Heart right ventricle (tissue), 16 donors: ENCODE measurements at regions not wholly inside any gene's neighbourhood (a gene's known extent, or its start where the extent isn't known, plus 50 kb on each side); places are given as distances from the start of the nearest gene placed in this dataset.

ENCODE experiments used
- ATAC-seq, 8 donors: fragments of 200-7000 bp; cut with Tn5 transposase; one replicate each; pipeline ENCODE4 v1.9.1; 2020; ENCODE audit warnings: mild to moderate bottlenecking in 8 of 8, moderate library complexity in 8 of 8, moderate number of reproducible peaks in 1 of 8
- DNase-seq, 2 donors: peaks; one replicate each; pipeline ENCODE4 v3.0.0-alpha.2; 2020
- H3K27ac ChIP-seq, 10 donors: fragments of 200-600 bp; sonication (generic) in 2 of 10; one replicate each; pipeline versions ENCODE4 v1.5.0 to v1.8.0; 2020 to 2022; ENCODE audit warnings: mild to moderate bottlenecking in 3 of 10
- H3K27me3 ChIP-seq, 7 donors: fragments of 200-600 bp; one replicate each; pipeline ENCODE4 v1.8.0; 2021 to 2022; ENCODE audit warnings: mild to moderate bottlenecking in 2 of 7
- H3K36me3 ChIP-seq, 9 donors: fragments of 200-600 bp; sonication (generic) in 1 of 9; one replicate each; pipeline versions ENCODE4 v1.5.0 to v1.8.0; 2020 to 2022; ENCODE audit warnings: mild to moderate bottlenecking in 2 of 9
- H3K4me1 ChIP-seq, 9 donors: fragments of 200-600 bp; sonication (generic) in 1 of 9; one replicate each; pipeline versions ENCODE4 v1.5.0 to v1.8.0; 2020 to 2022; ENCODE audit warnings: mild to moderate bottlenecking in 4 of 9
- H3K4me3 ChIP-seq, 10 donors: fragments of 200-600 bp; sonication (generic) in 2 of 10; one replicate each; pipeline versions ENCODE4 v1.5.0 to v1.8.0; 2020 to 2022; ENCODE audit warnings: mild to moderate bottlenecking in 7 of 10, moderate library complexity in 2 of 10
- H3K9me3 ChIP-seq, 11 donors: fragments of 200-600 bp in 10 of 11; sonication (generic) in 2 of 11; one replicate each; pipeline versions ENCODE4 v1.5.0 to v1.8.0; 2013 to 2022; ENCODE audit warnings: mild to moderate bottlenecking in 2 of 11, control low read depth in 1 of 11, moderate library complexity in 1 of 11
- CTCF ChIP-seq, 9 donors: fragments of 200-600 bp; sonication (generic) in 2 of 9; IDR thresholded peaks; one replicate each; pipeline versions ENCODE4 v1.5.0 to v1.8.0; 2021 to 2022; ENCODE audit warnings: antibody characterized with exemption in 9 of 9, mild to moderate bottlenecking in 5 of 9, moderate library complexity in 1 of 9
- WGBS, 2 donors: extraction: QIAGEN DNeasy Blood & Tissue Kit; methylation state at CpG; one replicate each; pipeline ENCODE4 v1.1.7; 2013; ENCODE audit warnings: inconsistent platforms in 1 of 2; 5-methylcytosine and 5-hydroxymethylcytosine counted together
- intact Hi-C, 10 donors: fragments of 100-400 bp; cut with DNase I; formaldehyde crosslinking; loops; one replicate each; pipeline versions ENCODE4 v1.11.1 to v1.14.2; 2022
- donor health status: Arrhythmogenic right ventricular cardiomyopathy.
- donor health status: ischemic (EF 13 %, LVEDD 7.1; RV severe dilation, severe dysfunction).
- donor health status: healthy with polysubstance abuse.
- donor health status: DM: no; HTN: yes; CAD: no.
- donor health status: DM: no; HTN: no; CAD: no.
- donor health status: ischemic (EF 25% LVEDD 6.9; RV normal size, moderate dysfunction).
- donor health status: ischemic (EF 25% LVEDD 5.7; RV mildly dilated, moderate dysfunction).
- donor health status: healthy.
- donor health status: DM: yes; HTN: yes; CAD: no.
- donor health status: Ischemic cardiomyopathy.
- donor health status: ischemic (EF 35%, LVEDD 5.7; RV mildly dilated, moderate dysfunction).
- donor health status: nonischemic (EF 11% LVEDD 7.7; RV severe dilation, severe dysfunction).
- donor health status: DM: yes; HTN: yes; CAD: no.
- donor health status: PGD.
- donor health status: ischemic (EF 29% LVEDD 5.4; RV normal size, mild dysfunction).
- donor health status: nonischemic (EF 23%, LVEDD 6.1; RV moderate dilation, normal function).

GRCh38 chr3:72177075-72178050 is 392.4 kb upstream of the PROK2 start:
- DNase-seq, result peak; percentile 35 to 56
- H3K27ac ChIP-seq, result peak overlapping the region in 2 of 10 donors; percentile 2 to 69
- ATAC-seq, result peak; percentile 42 to 82 (median 74)
- peak overlapping the region in 6 of 10 donors; percentile 8 to 38 (median 24) for H3K4me3 ChIP-seq
- no peak for TF ChIP-seq CTCF (IDR thresholded peaks at IDR 0.05)
- 38 to 43% methylated on average over 36 of the region's 36 CpGs for WGBS, 2 donors
- H3K27me3 ChIP-seq, result peaks cover 0 to 15% (median 0%) of the 10 kb centered on the region in 7 donors
- H3K4me1 ChIP-seq, result peaks cover 0 to 52% (median 28%) of the 10 kb centered on the region in 9 donors
- intact Hi-C loops, result no loop called here
- H3K9me3 ChIP-seq, result no peaks in the 10 kb centered on the region
- H3K36me3 ChIP-seq, result no peaks in the 10 kb centered on the region

- Histone ChIP-seq H3K4me1 (peaks cover 0 to 53% (median 31%) of the 10 kb centered on the region in 9 donors), H3K27ac (peak overlapping the region in 1 of 10 donors; percentile 69), H3K36me3 (no peaks in the 10 kb centered on the region), H3K9me3 (no peaks in the 10 kb centered on the region), H3K27me3 (peaks cover 0 to 15% (median 0%) of the 10 kb centered on the region in 7 donors), H3K4me3 (peak overlapping the region in 3 of 10 donors; percentile 8 to 27 (median 23))
- intact Hi-C loops, result no loop called here
- ATAC-seq, result peak in 3 of 8 donors; percentile 5 to 11 (median 9)
- no peak for DNase-seq
- WGBS, 2 donors, result 90 to 92% methylated on average over 8 of the region's 8 CpGs
- TF ChIP-seq CTCF (IDR thresholded peaks at IDR 0.05), result no peak
Measured at GRCh38 chr3:72176537-72177041, 391.6 kb upstream of the PROK2 start.

GRCh38 chr3:72175296-72175858 is 390.4 kb upstream of the PROK2 start:
- H3K4me3 ChIP-seq, result no peak overlapping the region
- peaks cover 0 to 55% (median 31%) of the 10 kb centered on the region in 9 donors for H3K4me1 ChIP-seq
- 93 to 95% methylated on average over 6 of the region's 6 CpGs for WGBS, 2 donors
- DNase-seq, result no peak
- no peaks in the 10 kb centered on the region for H3K9me3 ChIP-seq
- intact Hi-C loops, result no loop called here
- ATAC-seq, result no peak
- H3K36me3 ChIP-seq, result no peaks in the 10 kb centered on the region
- no peak overlapping the region for H3K27ac ChIP-seq
- no peak for TF ChIP-seq CTCF (IDR thresholded peaks at IDR 0.05)
- peaks cover 0 to 10% (median 0%) of the 10 kb centered on the region in 7 donors for H3K27me3 ChIP-seq

GRCh38 chr3:72174890-72175289 is 389.9 kb upstream of the PROK2 start:
- Histone ChIP-seq H3K9me3 (no peaks in the 10 kb centered on the region), H3K4me1 (peaks cover 0 to 55% (median 31%) of the 10 kb centered on the region in 9 donors), H3K27ac (peak overlapping the region in 1 of 10 donors; percentile 32), H3K27me3 (peaks cover 0 to 10% (median 0%) of the 10 kb centered on the region in 7 donors), H3K4me3 (no peak overlapping the region), H3K36me3 (no peaks in the 10 kb centered on the region)
- no peak for ATAC-seq
- intact Hi-C loops, result no loop called here
- no peak for TF ChIP-seq CTCF (IDR thresholded peaks at IDR 0.05)
- WGBS, 2 donors, result 74 to 87% methylated on average over 5 of the region's 5 CpGs
- no peak for DNase-seq
